ENCODE measurements at regions not wholly inside any gene's neighbourhood (a gene's known extent, or its start where the extent isn't known, plus 50 kb on each side); places are given as distances from the start of the nearest gene placed in this dataset.

GRCh38 chr4:149026696-149027095 lies 584.5 kb upstream of the NR3C2 start:
- TF ChIP-seq CTCF (IDR thresholded peaks at IDR 0.05 in 4 of 5, conservative IDR thresholded peaks at IDR 0.05 in 1 of 5) = no peak
- no peak for TF ChIP-seq POLR2A (IDR thresholded peaks at IDR 0.05)

Data from gastrocnemius medialis (tissue), 4 donors.